ENCODE measurements at regions not wholly inside any gene's neighbourhood (a gene's known extent, or its start where the extent isn't known, plus 50 kb on each side); places are given as distances from the start of the nearest gene placed in this dataset.
"Not testable (repeated sequence)": the region's sequence is repeated elsewhere in the genome, so short reads cannot be mapped to it uniquely, and the experiment has no call there.

DNA sequence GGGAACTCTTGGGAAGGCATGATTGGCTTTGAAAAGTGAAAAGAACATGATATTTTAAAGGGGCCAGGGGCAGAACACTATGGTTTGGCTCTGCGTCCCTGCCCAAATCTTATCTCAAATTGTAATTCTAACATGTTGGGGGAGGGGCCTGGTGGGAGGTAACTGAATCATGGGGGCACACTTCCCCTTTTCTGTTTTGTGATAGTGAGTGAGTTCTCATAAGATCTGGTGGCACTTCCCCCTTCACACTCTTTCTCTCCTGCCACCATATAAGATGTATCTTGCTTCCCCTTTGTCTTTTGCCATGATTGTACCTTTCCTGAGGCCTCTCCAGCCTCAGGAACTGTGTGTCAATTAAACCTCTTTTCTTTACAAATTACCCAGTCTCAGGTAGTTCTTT, 561.4 kb downstream of the PRIM2 start:
- not testable (repeated sequence) for H2AFZ ChIP-seq (ENCODE audit: low read length); H3K9ac ChIP-seq (ENCODE audit: low read length); H3K79me2 ChIP-seq (ENCODE audit: low read length); H3K36me3 ChIP-seq (ENCODE audit: insufficient read depth, low read length); H4K20me1 ChIP-seq (ENCODE audit: insufficient read depth, low read depth, low read length); H3K4me3 ChIP-seq (ENCODE audit: low read length); H3K9me2 ChIP-seq (replicated peaks; ENCODE audit: insufficient read depth, low read length); H3K9me3 ChIP-seq (ENCODE audit: low read length); H3K27ac ChIP-seq (ENCODE audit: low read length); H3K4me2 ChIP-seq (ENCODE audit: low read depth, low read length, poor library complexity, severe bottlenecking); H3K4me1 ChIP-seq (ENCODE audit: low read length); H3K27me3 ChIP-seq (ENCODE audit: low read length)
- peak; percentile 42 for DNase-seq

DNA sequence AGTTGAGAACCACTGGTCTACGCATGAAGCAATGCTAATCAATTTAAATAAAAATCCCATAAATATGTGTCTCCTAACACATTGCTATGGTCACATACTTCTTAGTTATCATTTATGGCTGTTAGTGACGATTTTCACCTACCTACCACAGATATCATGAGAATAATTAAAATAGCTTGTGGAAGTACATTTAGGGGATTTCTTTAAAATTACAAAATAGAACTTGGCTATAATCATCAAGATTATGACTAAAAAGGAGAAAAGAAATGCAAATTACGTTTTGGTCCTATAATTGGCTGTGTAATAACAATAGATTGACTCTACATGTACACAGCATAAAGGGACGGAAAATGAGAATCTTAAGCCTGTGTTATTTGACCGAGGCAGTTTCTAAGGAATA, 581.4 kb downstream of the PRIM2 start:
- not testable (repeated sequence) for H3K27ac ChIP-seq (ENCODE audit: low read length); H3K4me3 ChIP-seq (ENCODE audit: low read length); H3K4me1 ChIP-seq (ENCODE audit: low read length); DNase-seq; H3K27me3 ChIP-seq (ENCODE audit: low read length); H3K36me3 ChIP-seq (ENCODE audit: insufficient read depth, low read length); H2AFZ ChIP-seq (ENCODE audit: low read length); H3K9me2 ChIP-seq (replicated peaks; ENCODE audit: insufficient read depth, low read length); H3K79me2 ChIP-seq (ENCODE audit: low read length); H3K4me2 ChIP-seq (ENCODE audit: low read depth, low read length, poor library complexity, severe bottlenecking); H3K9me3 ChIP-seq (ENCODE audit: low read length); H4K20me1 ChIP-seq (ENCODE audit: insufficient read depth, low read depth, low read length); H3K9ac ChIP-seq (ENCODE audit: low read length)

DNA sequence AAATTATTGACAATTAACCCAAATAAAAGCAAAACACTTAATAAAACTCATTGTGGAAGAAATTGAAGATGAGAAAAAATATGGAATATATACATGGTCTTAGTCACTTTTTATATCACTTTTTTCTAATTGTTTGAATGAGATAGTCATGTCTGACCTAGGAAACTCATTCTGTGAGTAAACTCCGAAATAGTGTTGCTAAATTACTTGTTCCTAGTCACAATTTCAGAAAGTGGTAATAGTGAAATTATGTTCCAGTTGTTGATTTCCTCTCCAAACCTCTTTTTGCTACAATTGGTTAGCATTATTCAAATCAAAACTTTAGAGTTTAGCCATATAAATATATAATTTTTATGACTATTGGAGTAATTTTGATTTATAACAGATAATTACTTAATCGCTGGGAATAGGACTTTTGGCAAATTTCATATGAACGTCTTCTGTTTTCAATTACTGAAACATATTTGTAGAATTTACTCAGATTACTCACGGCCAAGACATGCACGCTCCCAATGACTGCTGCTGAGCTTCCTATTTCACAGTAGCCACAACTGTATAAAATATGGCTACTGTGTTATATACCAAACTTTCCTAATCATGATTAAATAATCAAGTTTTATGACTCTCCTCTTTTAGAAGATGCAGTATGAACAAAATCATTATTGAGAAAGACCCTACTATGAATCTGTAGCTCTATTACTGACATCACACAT, 583.4 kb downstream of the PRIM2 start:
- H3K9me2 ChIP-seq (replicated peaks; ENCODE audit: insufficient read depth, low read length); H3K9ac ChIP-seq (ENCODE audit: low read length); H2AFZ ChIP-seq (ENCODE audit: low read length); H4K20me1 ChIP-seq (ENCODE audit: insufficient read depth, low read depth, low read length); H3K27me3 ChIP-seq (ENCODE audit: low read length); H3K27ac ChIP-seq (ENCODE audit: low read length); H3K4me2 ChIP-seq (ENCODE audit: low read depth, low read length, poor library complexity, severe bottlenecking); H3K36me3 ChIP-seq (ENCODE audit: insufficient read depth, low read length); H3K4me3 ChIP-seq (ENCODE audit: low read length); H3K4me1 ChIP-seq (ENCODE audit: low read length); H3K79me2 ChIP-seq (ENCODE audit: low read length); H3K9me3 ChIP-seq (ENCODE audit: low read length); DNase-seq: not testable (repeated sequence)

DNA sequence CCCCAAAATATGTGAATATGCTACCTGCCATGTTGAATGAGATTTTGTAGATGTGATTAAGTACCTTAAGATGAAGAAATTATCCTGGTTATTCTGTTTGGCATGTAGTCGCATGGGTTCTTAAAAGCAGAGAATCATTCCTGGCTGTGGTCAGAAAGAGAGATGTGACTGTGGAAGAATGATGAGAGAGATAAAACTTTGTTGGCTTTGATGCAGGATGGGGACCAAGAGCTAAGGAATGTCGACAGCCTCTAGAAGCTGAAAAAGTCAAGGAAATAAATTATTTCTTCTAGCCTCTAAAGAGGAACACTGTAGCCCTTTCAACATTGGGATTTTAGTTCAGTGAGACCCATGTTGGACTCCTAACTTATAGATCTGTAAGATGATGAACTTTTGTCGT, 584.0 kb downstream of the PRIM2 start:
- not testable (repeated sequence) for H3K4me3 ChIP-seq (ENCODE audit: low read length); H3K4me1 ChIP-seq (ENCODE audit: low read length); H3K27ac ChIP-seq (ENCODE audit: low read length); H3K9ac ChIP-seq (ENCODE audit: low read length); DNase-seq; H3K79me2 ChIP-seq (ENCODE audit: low read length); H4K20me1 ChIP-seq (ENCODE audit: insufficient read depth, low read depth, low read length); H3K36me3 ChIP-seq (ENCODE audit: insufficient read depth, low read length); H2AFZ ChIP-seq (ENCODE audit: low read length); H3K4me2 ChIP-seq (ENCODE audit: low read depth, low read length, poor library complexity, severe bottlenecking); H3K27me3 ChIP-seq (ENCODE audit: low read length); H3K9me3 ChIP-seq (ENCODE audit: low read length); H3K9me2 ChIP-seq (replicated peaks; ENCODE audit: insufficient read depth, low read length)

DNA sequence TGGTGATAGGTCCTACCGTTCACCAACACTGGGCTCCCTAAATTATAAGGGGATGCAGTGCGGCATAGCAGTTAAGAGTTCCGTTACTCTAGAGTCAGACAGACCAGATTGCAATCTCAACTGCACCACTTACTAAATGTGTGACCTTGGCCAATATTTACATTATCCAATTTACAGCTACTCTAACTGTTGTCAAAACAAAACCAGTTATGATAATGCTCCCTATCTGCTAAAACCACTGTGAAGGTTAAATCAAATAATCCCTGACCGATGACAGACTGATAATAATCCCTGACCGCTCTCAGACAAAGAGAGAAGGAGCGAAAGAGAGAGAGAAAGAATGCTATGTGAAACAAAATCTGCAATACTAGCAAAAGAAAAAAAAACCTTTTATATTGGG, 586.9 kb downstream of the PRIM2 start:
- not testable (repeated sequence) for H3K27me3 ChIP-seq (ENCODE audit: low read length); H3K4me2 ChIP-seq (ENCODE audit: low read depth, low read length, poor library complexity, severe bottlenecking); H3K36me3 ChIP-seq (ENCODE audit: insufficient read depth, low read length); H3K9me3 ChIP-seq (ENCODE audit: low read length); DNase-seq; H3K9ac ChIP-seq (ENCODE audit: low read length); H3K27ac ChIP-seq (ENCODE audit: low read length); H2AFZ ChIP-seq (ENCODE audit: low read length); H3K4me3 ChIP-seq (ENCODE audit: low read length); H4K20me1 ChIP-seq (ENCODE audit: insufficient read depth, low read depth, low read length); H3K9me2 ChIP-seq (replicated peaks; ENCODE audit: insufficient read depth, low read length); H3K79me2 ChIP-seq (ENCODE audit: low read length); H3K4me1 ChIP-seq (ENCODE audit: low read length)

DNA sequence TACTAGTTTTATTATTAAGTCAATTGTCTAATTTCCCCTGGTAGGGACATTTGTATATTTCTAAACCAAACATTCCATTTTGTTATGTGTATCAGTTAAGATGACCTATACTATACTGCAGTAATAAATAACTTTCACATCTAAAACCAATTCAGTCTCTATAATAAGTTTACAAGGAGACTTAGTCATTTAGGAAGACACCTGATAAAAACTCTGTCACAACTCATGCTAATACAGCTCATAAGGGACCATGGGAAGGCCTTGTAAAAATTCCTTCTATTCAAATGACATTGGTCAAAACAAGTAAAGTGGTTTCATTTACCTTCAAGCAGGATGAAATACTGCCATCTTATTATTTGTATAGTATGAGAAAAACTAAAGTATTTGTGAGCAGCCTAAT, 597.9 kb downstream of the PRIM2 start:
- H4K20me1 ChIP-seq (ENCODE audit: insufficient read depth, low read depth, low read length); H3K4me3 ChIP-seq (ENCODE audit: low read length); H3K9ac ChIP-seq (ENCODE audit: low read length); H3K36me3 ChIP-seq (ENCODE audit: insufficient read depth, low read length); H3K27me3 ChIP-seq (ENCODE audit: low read length); H3K4me2 ChIP-seq (ENCODE audit: low read depth, low read length, poor library complexity, severe bottlenecking); H3K79me2 ChIP-seq (ENCODE audit: low read length); H3K4me1 ChIP-seq (ENCODE audit: low read length); H2AFZ ChIP-seq (ENCODE audit: low read length); DNase-seq; H3K9me3 ChIP-seq (ENCODE audit: low read length); H3K27ac ChIP-seq (ENCODE audit: low read length); H3K9me2 ChIP-seq (replicated peaks; ENCODE audit: insufficient read depth, low read length): not testable (repeated sequence)

DNA sequence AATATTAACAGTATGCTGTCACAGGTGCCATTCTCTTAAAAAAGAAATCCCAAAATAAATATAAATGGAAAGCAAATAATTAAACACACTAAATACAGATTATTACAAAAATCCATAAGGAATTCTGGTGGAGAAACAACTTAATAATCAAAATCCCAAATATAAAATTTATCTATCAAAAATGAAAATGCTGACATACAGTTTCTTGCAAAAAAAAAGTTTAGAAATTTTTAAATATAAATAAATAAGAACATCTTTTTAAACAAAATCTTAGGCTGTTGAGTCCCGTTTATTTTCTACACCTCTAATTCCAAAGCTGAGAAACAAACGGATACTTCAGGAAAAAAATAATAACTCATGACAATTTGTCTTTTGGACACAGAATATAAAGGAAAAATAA, 625.5 kb downstream of the PRIM2 start:
- H2AFZ ChIP-seq (ENCODE audit: low read length); H3K4me2 ChIP-seq (ENCODE audit: low read depth, low read length, poor library complexity, severe bottlenecking); H3K4me3 ChIP-seq (ENCODE audit: low read length); H3K9ac ChIP-seq (ENCODE audit: low read length); H3K27me3 ChIP-seq (ENCODE audit: low read length); H3K9me3 ChIP-seq (ENCODE audit: low read length); H3K79me2 ChIP-seq (ENCODE audit: low read length); H3K36me3 ChIP-seq (ENCODE audit: insufficient read depth, low read length); H4K20me1 ChIP-seq (ENCODE audit: insufficient read depth, low read depth, low read length); H3K4me1 ChIP-seq (ENCODE audit: low read length); H3K27ac ChIP-seq (ENCODE audit: low read length); H3K9me2 ChIP-seq (replicated peaks; ENCODE audit: insufficient read depth, low read length); DNase-seq: not testable (repeated sequence)

DNA sequence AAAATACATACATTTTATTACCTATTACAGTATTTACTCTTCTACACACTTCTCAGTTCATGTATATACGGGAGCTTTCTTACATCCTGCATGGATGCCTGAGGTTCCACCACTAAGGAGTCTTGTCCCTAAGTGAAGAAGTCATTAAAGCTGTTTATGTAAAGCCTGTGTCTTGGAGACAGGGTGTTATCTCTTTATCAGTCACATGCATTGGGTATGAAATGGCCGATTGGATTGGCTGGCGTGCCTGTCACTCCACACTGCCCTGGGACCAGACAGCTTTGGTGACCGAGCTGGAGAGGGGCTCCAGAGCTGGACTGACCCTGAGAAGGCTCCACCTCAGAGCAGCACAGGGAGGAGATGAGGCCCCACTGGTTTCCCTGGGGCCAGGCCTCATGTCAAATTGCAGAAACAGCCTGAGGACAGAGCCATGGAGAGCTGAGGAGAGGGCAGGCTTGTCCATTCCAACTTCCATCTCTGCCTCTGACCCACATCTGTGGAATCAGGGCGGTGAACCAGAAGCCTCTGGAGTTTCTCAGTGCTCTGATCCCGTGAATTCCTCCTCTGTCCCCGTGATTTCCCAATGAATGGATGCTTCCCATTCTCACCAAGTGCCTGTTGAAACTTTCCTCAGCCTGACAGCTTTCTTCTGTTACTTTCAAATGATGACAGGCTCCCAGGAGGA, 628.8 kb downstream of the PRIM2 start:
- not testable (repeated sequence) for H3K27ac ChIP-seq (ENCODE audit: low read length); H3K4me3 ChIP-seq (ENCODE audit: low read length); H4K20me1 ChIP-seq (ENCODE audit: insufficient read depth, low read depth, low read length); H3K9me2 ChIP-seq (replicated peaks; ENCODE audit: insufficient read depth, low read length); H3K27me3 ChIP-seq (ENCODE audit: low read length); H3K4me1 ChIP-seq (ENCODE audit: low read length); H2AFZ ChIP-seq (ENCODE audit: low read length); H3K9ac ChIP-seq (ENCODE audit: low read length); H3K9me3 ChIP-seq (ENCODE audit: low read length); H3K36me3 ChIP-seq (ENCODE audit: insufficient read depth, low read length); H3K4me2 ChIP-seq (ENCODE audit: low read depth, low read length, poor library complexity, severe bottlenecking); DNase-seq; H3K79me2 ChIP-seq (ENCODE audit: low read length)

DNA sequence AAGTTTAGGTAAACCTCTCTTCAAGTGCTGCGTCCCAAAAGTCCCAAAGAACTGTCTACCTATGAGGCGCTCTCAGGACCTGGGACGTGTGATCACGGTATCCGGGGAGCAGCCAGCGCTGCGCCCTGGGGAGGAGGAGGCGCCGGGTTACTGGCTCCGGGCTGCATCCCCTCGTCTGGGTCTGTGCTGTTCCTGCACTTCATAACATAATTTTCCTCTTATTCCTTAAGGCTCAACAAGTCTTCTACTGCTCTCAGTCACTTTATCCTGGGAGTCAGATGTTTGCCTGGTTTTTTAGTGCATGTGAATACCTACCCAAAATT, 629.3 kb downstream of the PRIM2 start:
- H3K4me2 ChIP-seq (ENCODE audit: low read depth, low read length, poor library complexity, severe bottlenecking); H3K4me1 ChIP-seq (ENCODE audit: low read length); H3K9ac ChIP-seq (ENCODE audit: low read length); H3K4me3 ChIP-seq (ENCODE audit: low read length); H3K79me2 ChIP-seq (ENCODE audit: low read length); H3K9me3 ChIP-seq (ENCODE audit: low read length); H3K27me3 ChIP-seq (ENCODE audit: low read length); H3K27ac ChIP-seq (ENCODE audit: low read length); H2AFZ ChIP-seq (ENCODE audit: low read length); DNase-seq; H3K36me3 ChIP-seq (ENCODE audit: insufficient read depth, low read length); H4K20me1 ChIP-seq (ENCODE audit: insufficient read depth, low read depth, low read length); H3K9me2 ChIP-seq (replicated peaks; ENCODE audit: insufficient read depth, low read length): not testable (repeated sequence)
